ENCODE measurements at regions not wholly inside any gene's neighbourhood (a gene's known extent, or its start where the extent isn't known, plus 50 kb on each side); places are given as distances from the start of the nearest gene placed in this dataset.

GRCh38 chr6:127058027-127058426, 60.4 kb upstream of the RSPO3 start:
- TF ChIP-seq, protein P1, sequence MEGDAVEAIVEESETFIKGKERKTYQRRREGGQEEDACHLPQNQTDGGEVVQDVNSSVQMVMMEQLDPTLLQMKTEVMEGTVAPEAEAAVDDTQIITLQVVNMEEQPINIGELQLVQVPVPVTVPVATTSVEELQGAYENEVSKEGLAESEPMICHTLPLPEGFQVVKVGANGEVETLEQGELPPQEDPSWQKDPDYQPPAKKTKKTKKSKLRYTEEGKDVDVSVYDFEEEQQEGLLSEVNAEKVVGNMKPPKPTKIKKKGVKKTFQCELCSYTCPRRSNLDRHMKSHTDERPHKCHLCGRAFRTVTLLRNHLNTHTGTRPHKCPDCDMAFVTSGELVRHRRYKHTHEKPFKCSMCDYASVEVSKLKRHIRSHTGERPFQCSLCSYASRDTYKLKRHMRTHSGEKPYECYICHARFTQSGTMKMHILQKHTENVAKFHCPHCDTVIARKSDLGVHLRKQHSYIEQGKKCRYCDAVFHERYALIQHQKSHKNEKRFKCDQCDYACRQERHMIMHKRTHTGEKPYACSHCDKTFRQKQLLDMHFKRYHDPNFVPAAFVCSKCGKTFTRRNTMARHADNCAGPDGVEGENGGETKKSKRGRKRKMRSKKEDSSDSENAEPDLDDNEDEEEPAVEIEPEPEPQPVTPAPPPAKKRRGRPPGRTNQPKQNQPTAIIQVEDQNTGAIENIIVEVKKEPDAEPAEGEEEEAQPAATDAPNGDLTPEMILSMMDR (IDR thresholded peaks at IDR 0.05; ENCODE audit: control insufficient read depth, insufficient read depth, low read depth, low read length, missing control alignments) = no peak
- DNase-seq (ENCODE audit: low read depth) = no peak
- H3K4me3 ChIP-seq (ENCODE audit: control insufficient read depth, low read depth, low read length) = no peak overlapping the region

DNA sequence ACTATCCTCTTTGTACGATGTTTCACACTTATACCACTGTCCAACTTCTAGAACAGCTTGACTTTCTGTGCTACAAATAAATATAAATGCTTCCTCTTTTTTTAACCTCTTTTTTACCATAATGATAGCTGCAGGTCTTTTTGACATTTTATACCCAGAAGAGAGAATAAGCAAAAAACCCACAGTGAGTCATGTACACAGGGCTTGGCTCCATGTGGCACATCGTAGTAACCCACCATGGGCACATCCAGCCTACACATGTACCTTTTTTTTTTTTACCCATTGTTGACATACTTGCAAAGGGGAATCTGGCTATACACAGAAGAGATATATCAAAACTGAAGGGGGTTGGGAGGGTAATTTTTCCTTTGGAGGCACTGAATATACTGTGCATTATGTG, 59.5 kb upstream of the RSPO3 start:
- DNase-seq (ENCODE audit: low read depth) = no peak
- no peak overlapping the region for H3K4me3 ChIP-seq (ENCODE audit: control insufficient read depth, low read depth, low read length)
- TF ChIP-seq, protein P1 (IDR thresholded peaks at IDR 0.05; ENCODE audit: control insufficient read depth, insufficient read depth, low read depth, low read length, missing control alignments) = no peak

Data from AG09309 (cell line).